ENCODE measurements at regions not wholly inside any gene's neighbourhood (a gene's known extent, or its start where the extent isn't known, plus 50 kb on each side); places are given as distances from the start of the nearest gene placed in this dataset.

GRCh38 chr9:99447951-99448350 lies 225.9 kb downstream of the SEC61B start:
- Histone ChIP-seq H3K4me3 (no peak overlapping the region), H3K27me3 (no peaks in the 10 kb centered on the region), H3K4me1 (peaks cover 0 to 29% (median 9%) of the 10 kb centered on the region in 4 donors), H3K36me3 (no peaks in the 10 kb centered on the region), H3K27ac (no peak overlapping the region), H3K9me3 (no peaks in the 10 kb centered on the region)
- intact Hi-C loops (cut with DNase I): no loop called here
- no peak for DNase-seq
- TF ChIP-seq POLR2A (IDR thresholded peaks at IDR 0.05): no peak
- no peak for TF ChIP-seq CTCF (IDR thresholded peaks at IDR 0.05)
- no peak for TF ChIP-seq POLR2AphosphoS5 (IDR thresholded peaks at IDR 0.05)
- TF ChIP-seq EP300 (IDR thresholded peaks at IDR 0.05): no peak

- no peak for DNase-seq
- intact Hi-C loops (cut with DNase I): no loop called here
- H3K4me1 ChIP-seq: peaks cover 0 to 29% (median 9%) of the 10 kb centered on the region in 4 donors
- no peak overlapping the region for H3K4me3 ChIP-seq
- H3K36me3 ChIP-seq: no peaks in the 10 kb centered on the region
- no peaks in the 10 kb centered on the region for H3K27me3 ChIP-seq
- WGBS, 2 donors: 74 to 76% methylated on average over 1 of the region's 1 CpG
- H3K27ac ChIP-seq: no peak overlapping the region
- no peak for TF ChIP-seq EP300 (IDR thresholded peaks at IDR 0.05)
- TF ChIP-seq CTCF (IDR thresholded peaks at IDR 0.05): no peak
- TF ChIP-seq POLR2A (IDR thresholded peaks at IDR 0.05): no peak
- TF ChIP-seq POLR2AphosphoS5 (IDR thresholded peaks at IDR 0.05): no peak
- H3K9me3 ChIP-seq: no peaks in the 10 kb centered on the region
Measured at GRCh38 chr9:99449726-99450125, 227.6 kb downstream of the SEC61B start.

- intact Hi-C loops (cut with DNase I): no loop called here
- DNase-seq: peak; percentile 69
- no peaks in the 10 kb centered on the region for H3K27me3 ChIP-seq
- WGBS, 2 donors: 68 to 70% methylated on average over 4 of the region's 4 CpGs
- peak overlapping the region in 2 of 4 donors; percentile 65 for H3K27ac ChIP-seq
- TF ChIP-seq POLR2AphosphoS5 (IDR thresholded peaks at IDR 0.05): no peak
- no peak for TF ChIP-seq CTCF (IDR thresholded peaks at IDR 0.05)
- TF ChIP-seq POLR2A (IDR thresholded peaks at IDR 0.05): no peak
- no peak for TF ChIP-seq EP300 (IDR thresholded peaks at IDR 0.05)
- H3K4me3 ChIP-seq: no peak overlapping the region
- no peaks in the 10 kb centered on the region for H3K36me3 ChIP-seq
- H3K9me3 ChIP-seq: no peaks in the 10 kb centered on the region
- H3K4me1 ChIP-seq: peaks cover 0 to 19% (median under 1%) of the 10 kb centered on the region in 4 donors
Measured at GRCh38 chr9:99451112-99451606, 229.1 kb downstream of the SEC61B start.

DNA sequence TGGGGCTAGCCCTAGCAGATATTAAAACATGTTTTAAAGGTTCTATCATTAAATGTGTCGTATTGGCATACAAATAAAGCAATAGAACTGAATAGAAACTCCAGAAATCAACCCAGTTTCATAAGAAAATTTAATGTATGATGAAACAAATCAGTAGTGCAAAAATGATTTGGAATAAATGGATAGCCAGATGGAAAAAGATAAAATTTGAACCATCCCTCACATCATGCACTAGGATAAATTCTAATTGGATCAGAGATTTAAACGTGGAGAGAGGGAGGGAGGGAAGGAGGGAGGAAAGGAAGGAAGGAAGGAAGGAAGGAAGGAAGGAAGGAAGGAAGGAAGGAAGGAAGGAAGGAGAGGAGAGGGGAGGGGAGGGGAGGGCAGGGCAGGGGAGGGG lies 235.3 kb downstream of the SEC61B start:
- 48 to 58% methylated on average over 2 of the region's 2 CpGs for WGBS, 2 donors
- TF ChIP-seq POLR2AphosphoS5 (IDR thresholded peaks at IDR 0.05): no peak
- no peak for TF ChIP-seq POLR2A (IDR thresholded peaks at IDR 0.05)
- TF ChIP-seq CTCF (IDR thresholded peaks at IDR 0.05): no peak
- no peak for TF ChIP-seq EP300 (IDR thresholded peaks at IDR 0.05)
- no peaks in the 10 kb centered on the region for H3K9me3 ChIP-seq
- H3K4me1 ChIP-seq: no peaks in the 10 kb centered on the region
- no peak overlapping the region for H3K4me3 ChIP-seq
- DNase-seq: no peak
- intact Hi-C loops (cut with DNase I): no loop called here
- H3K36me3 ChIP-seq: no peaks in the 10 kb centered on the region
- H3K27ac ChIP-seq: no peak overlapping the region
- H3K27me3 ChIP-seq: no peaks in the 10 kb centered on the region

DNA sequence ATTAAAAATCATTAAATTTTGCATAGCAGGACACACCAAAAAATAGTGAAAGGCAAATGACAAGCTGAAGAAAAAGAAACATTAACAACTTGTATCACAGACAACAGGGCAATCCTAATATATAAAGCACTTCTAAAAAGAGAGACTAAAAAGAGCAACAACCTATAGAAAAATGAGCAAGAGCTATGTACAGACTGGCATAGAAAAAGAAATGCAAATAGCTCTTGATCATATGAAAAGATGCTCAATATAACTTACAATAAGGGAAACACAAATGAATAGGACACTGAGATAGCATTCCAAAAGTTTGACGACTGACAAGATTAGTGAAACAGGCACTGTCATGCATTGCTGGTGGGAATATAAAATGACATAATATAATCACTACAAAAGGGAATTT lies 235.9 kb downstream of the SEC61B start:
- no peak overlapping the region for H3K27ac ChIP-seq
- intact Hi-C loops (cut with DNase I): no loop called here
- H3K36me3 ChIP-seq: no peaks in the 10 kb centered on the region
- no peaks in the 10 kb centered on the region for H3K27me3 ChIP-seq
- no peaks in the 10 kb centered on the region for H3K4me1 ChIP-seq
- TF ChIP-seq CTCF (IDR thresholded peaks at IDR 0.05) (no peak), EP300 (IDR thresholded peaks at IDR 0.05) (no peak), POLR2A (IDR thresholded peaks at IDR 0.05) (no peak), POLR2AphosphoS5 (IDR thresholded peaks at IDR 0.05) (no peak)
- 82 to 93% methylated on average over 1 of the region's 1 CpG for WGBS, 2 donors
- H3K4me3 ChIP-seq: no peak overlapping the region
- DNase-seq: no peak
- no peaks in the 10 kb centered on the region for H3K9me3 ChIP-seq
